ENCODE measurements at regions not wholly inside any gene's neighbourhood (a gene's known extent, or its start where the extent isn't known, plus 50 kb on each side); places are given as distances from the start of the nearest gene placed in this dataset.

DNA sequence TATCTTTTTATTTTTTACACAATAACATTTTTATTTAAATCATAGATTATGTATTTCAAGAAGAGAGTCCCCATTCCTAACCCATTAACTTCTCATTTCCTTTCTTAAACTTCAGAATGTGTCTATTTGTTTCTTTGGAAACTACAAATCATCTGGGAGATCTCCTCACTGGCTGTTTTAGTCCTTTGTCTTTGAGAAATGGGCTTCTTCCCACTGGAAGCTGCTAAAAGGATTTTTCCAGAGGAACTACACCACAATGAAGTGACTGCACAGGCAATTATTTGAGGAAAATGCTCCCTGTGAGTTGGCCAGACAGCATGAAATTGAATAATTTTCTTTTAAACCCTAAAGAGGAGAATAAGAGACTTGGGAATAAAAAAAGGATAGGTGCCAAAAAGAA is 119.1 kb downstream of the TENT5A start:
- TF ChIP-seq, protein P1, sequence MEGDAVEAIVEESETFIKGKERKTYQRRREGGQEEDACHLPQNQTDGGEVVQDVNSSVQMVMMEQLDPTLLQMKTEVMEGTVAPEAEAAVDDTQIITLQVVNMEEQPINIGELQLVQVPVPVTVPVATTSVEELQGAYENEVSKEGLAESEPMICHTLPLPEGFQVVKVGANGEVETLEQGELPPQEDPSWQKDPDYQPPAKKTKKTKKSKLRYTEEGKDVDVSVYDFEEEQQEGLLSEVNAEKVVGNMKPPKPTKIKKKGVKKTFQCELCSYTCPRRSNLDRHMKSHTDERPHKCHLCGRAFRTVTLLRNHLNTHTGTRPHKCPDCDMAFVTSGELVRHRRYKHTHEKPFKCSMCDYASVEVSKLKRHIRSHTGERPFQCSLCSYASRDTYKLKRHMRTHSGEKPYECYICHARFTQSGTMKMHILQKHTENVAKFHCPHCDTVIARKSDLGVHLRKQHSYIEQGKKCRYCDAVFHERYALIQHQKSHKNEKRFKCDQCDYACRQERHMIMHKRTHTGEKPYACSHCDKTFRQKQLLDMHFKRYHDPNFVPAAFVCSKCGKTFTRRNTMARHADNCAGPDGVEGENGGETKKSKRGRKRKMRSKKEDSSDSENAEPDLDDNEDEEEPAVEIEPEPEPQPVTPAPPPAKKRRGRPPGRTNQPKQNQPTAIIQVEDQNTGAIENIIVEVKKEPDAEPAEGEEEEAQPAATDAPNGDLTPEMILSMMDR (IDR thresholded peaks at IDR 0.05) = no peak
- TF ChIP-seq POLR2A (IDR thresholded peaks at IDR 0.05) = no peak

All from testis (tissue), 2 donors.